ENCODE measurements at regions not wholly inside any gene's neighbourhood (a gene's known extent, or its start where the extent isn't known, plus 50 kb on each side); places are given as distances from the start of the nearest gene placed in this dataset.

DNA sequence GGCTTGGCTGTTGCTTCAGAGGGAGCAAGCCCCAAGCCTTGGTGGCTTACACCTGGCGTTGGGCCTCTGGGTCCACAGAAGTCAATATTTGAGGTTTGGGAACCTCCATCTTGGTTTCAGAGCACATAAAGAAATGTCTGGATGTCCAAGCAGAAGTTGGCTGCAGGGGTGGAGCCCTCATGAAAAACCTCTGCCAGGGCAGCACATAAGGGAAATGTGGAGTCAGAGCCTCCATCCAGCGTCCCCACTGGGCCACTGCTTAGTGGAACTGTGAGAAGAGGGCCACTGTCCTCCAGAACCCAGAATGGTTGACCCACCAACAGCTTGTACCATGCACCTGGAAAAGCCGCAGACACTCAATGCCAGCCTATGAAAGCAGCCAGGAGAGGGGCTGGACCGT, 573.5 kb upstream of the ZWINT start:
- TF ChIP-seq, protein P1, sequence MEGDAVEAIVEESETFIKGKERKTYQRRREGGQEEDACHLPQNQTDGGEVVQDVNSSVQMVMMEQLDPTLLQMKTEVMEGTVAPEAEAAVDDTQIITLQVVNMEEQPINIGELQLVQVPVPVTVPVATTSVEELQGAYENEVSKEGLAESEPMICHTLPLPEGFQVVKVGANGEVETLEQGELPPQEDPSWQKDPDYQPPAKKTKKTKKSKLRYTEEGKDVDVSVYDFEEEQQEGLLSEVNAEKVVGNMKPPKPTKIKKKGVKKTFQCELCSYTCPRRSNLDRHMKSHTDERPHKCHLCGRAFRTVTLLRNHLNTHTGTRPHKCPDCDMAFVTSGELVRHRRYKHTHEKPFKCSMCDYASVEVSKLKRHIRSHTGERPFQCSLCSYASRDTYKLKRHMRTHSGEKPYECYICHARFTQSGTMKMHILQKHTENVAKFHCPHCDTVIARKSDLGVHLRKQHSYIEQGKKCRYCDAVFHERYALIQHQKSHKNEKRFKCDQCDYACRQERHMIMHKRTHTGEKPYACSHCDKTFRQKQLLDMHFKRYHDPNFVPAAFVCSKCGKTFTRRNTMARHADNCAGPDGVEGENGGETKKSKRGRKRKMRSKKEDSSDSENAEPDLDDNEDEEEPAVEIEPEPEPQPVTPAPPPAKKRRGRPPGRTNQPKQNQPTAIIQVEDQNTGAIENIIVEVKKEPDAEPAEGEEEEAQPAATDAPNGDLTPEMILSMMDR (conservative IDR thresholded peaks at IDR 0.05 in 1 of 2, IDR thresholded peaks at IDR 0.05 in 1 of 2; ENCODE audit: extremely low read depth in 1 of 2, insufficient read depth in 1 of 2, low read depth in 1 of 2, low read length in 2 of 2), result no peak
- no peak for TF ChIP-seq EZH2 (IDR thresholded peaks at IDR 0.05; ENCODE audit: borderline replicate concordance, low read length)
